GM12874 (cell line): ENCODE measurements at regions not wholly inside any gene's neighbourhood (a gene's known extent, or its start where the extent isn't known, plus 50 kb on each side); places are given as distances from the start of the nearest gene placed in this dataset.

Source experiments
- CTCF ChIP-seq: IDR thresholded peaks from 2 replicates; pipeline ENCODE4 v1.5.1; 2011; ENCODE audit warnings: low read depth, mild to moderate bottlenecking, control low read depth, low read length, moderate library complexity; ENCODE audit not compliant: insufficient read depth

DNA sequence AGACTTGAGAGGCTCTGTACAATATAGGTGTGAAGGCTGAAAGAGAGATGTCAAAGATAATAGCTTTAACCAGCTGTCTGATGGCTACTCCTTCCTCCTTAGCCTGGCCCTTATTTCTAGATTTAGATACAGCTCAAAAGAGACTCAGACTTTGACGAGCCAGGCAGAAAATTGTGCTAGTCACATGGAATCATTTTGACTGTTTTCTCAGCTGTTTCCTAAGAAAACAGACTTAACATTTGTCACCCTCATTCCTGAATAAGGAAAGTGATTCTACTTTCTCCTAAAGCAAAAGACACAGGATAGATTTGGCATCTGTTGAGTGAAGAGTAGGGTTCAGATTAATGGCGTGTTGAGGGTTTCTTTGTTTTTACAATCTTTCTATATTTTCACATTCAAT, 340.7 kb downstream of the DHX15 start:
- no peak for TF ChIP-seq CTCF

GRCh38 chr4:24241511-24241910, 342.8 kb downstream of the DHX15 start:
- no peak for TF ChIP-seq CTCF

- no peak for TF ChIP-seq CTCF
These were observed 343.7 kb downstream of the DHX15 start for GRCh38 chr4:24240655-24241054.

DNA sequence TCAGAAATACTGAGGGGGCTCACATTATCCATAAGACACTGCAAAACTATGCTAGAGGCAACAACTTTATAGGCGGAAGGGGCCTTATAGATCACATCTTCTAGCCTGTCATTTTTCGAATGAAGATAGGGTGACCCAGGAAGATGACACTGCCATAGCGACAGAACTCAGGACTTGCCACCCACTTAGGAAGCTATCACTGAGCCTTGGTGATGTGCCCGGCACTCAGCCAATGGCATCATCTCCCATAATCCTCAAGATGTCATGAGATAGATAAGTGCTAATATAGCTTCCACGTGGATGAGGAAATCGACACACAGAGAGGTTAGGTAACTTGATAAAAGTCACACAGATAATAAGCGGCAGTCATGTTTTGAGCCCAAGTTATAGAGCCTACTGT, 346.6 kb downstream of the DHX15 start:
- no peak for TF ChIP-seq CTCF

- TF ChIP-seq CTCF: no peak
These were observed 346.7 kb upstream of the PPARGC1A start for GRCh38 chr4:24236532-24236931.

GRCh38 chr4:24236120-24236519, 346.3 kb upstream of the PPARGC1A start:
- no peak for TF ChIP-seq CTCF

DNA sequence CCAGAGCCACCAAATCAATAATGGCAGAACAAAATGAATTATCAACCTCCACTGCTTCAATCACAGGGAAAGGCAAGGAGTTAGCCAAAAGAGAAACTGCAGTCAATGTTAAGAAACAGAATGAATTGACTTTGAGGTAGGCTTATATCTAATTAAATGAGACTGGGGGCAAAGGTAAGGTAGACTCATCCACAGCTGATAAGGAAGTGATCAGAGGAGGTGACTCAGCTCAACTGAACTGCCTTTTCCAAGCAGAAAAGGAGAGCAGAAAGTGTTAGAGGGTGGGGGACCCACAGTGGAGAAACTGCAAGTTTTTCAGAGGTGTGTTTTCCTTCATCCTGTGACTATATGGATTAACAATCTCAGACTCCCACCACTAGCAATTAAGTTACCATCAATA, 345.8 kb upstream of the PPARGC1A start:
- no peak for TF ChIP-seq CTCF

- TF ChIP-seq CTCF: no peak
These were observed 344.5 kb upstream of the PPARGC1A start for GRCh38 chr4:24234288-24234848.
